ENCODE measurements at regions not wholly inside any gene's neighbourhood (a gene's known extent, or its start where the extent isn't known, plus 50 kb on each side); places are given as distances from the start of the nearest gene placed in this dataset.

DNA sequence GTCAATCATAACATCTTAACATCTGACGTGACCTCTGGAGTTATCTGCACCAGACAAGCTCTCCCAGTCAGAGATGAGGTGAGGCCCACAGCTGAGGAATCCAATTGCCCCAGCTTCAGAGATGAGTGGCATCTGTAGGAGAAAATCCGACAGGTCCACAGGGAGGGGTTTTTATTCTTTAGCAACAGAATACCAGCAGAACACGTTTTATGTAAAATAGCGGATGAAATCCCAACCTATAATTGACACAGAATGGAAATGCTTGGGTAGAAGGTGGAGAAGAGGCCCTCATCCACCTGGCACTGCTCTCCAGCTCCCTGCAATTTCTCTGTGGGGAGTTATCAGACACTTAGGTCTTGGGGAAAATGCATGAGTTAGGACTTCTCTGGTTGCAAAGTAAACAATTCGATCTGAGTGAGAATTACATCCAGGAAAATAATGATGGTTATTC, 144.2 kb upstream of the NRP1 start:
- Histone ChIP-seq H3K27me3 (ENCODE audit: insufficient read depth, low read length) (no peaks in the 10 kb centered on the region), H3K4me2 (ENCODE audit: low read length) (no peak overlapping the region), H3K27ac (ENCODE audit: low read depth, low read length, poor library complexity, severe bottlenecking) (no peak overlapping the region), H4K20me1 (ENCODE audit: insufficient read depth, low read length) (no peaks in the 10 kb centered on the region), H3K9me3 (ENCODE audit: low read length) (no peaks in the 10 kb centered on the region), H2AFZ (ENCODE audit: low read length) (no peak overlapping the region), H3K9ac (ENCODE audit: low read length) (no peak overlapping the region), H3K79me2 (ENCODE audit: insufficient read depth, low read length) (no peaks in the 10 kb centered on the region), H3K4me1 (ENCODE audit: insufficient read depth, low read length, severe bottlenecking) (no peaks in the 10 kb centered on the region), H3F3A (ENCODE audit: insufficient read depth, low read length) (no peaks in the 10 kb centered on the region), H3K9me2 (ENCODE audit: low read depth, low read length) (no peaks in the 10 kb centered on the region), H3K36me3 (ENCODE audit: insufficient read depth, low read length) (no peaks in the 10 kb centered on the region), H3K4me3 (ENCODE audit: low read depth, low read length, poor library complexity, severe bottlenecking) (no peak overlapping the region)
- TF ChIP-seq, protein P1, sequence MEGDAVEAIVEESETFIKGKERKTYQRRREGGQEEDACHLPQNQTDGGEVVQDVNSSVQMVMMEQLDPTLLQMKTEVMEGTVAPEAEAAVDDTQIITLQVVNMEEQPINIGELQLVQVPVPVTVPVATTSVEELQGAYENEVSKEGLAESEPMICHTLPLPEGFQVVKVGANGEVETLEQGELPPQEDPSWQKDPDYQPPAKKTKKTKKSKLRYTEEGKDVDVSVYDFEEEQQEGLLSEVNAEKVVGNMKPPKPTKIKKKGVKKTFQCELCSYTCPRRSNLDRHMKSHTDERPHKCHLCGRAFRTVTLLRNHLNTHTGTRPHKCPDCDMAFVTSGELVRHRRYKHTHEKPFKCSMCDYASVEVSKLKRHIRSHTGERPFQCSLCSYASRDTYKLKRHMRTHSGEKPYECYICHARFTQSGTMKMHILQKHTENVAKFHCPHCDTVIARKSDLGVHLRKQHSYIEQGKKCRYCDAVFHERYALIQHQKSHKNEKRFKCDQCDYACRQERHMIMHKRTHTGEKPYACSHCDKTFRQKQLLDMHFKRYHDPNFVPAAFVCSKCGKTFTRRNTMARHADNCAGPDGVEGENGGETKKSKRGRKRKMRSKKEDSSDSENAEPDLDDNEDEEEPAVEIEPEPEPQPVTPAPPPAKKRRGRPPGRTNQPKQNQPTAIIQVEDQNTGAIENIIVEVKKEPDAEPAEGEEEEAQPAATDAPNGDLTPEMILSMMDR (IDR thresholded peaks at IDR 0.05; ENCODE audit: low read length), result no peak
- no peak for TF ChIP-seq EZH2 (IDR thresholded peaks at IDR 0.05; ENCODE audit: borderline replicate concordance, low read length)

DNA sequence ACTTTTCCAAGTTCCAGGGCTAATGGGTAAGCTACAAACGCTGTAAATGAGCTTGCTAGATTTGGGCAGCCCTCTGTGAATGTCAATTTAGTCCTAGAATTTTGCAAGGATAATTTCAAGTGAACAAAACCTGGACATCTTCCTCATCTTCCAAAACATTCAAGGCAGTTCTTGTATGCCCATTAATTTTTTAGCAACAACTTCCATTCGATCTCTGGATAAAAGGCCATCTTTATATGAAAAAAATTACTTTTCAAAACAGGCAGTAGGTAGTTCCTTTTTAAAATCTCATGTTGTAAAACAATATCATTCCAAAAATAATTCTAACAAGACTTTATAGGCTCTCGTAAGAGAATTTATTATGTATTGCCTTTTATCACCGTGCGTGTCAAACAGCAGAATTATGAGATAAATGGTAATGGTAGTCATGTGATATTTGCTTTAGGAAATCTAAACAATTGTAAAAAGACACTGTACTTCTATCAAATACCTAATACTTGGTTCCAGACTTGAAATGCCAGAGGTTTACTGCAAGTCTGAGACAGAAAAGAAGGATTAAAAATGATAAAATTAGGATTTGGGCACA, 143.7 kb upstream of the NRP1 start:
- Histone ChIP-seq H3K9ac (ENCODE audit: low read length) (no peak overlapping the region), H3F3A (ENCODE audit: insufficient read depth, low read length) (no peaks in the 10 kb centered on the region), H3K79me2 (ENCODE audit: insufficient read depth, low read length) (no peaks in the 10 kb centered on the region), H4K20me1 (ENCODE audit: insufficient read depth, low read length) (no peaks in the 10 kb centered on the region), H3K27ac (ENCODE audit: low read depth, low read length, poor library complexity, severe bottlenecking) (no peak overlapping the region), H3K9me2 (ENCODE audit: low read depth, low read length) (no peaks in the 10 kb centered on the region), H3K4me2 (ENCODE audit: low read length) (no peak overlapping the region), H3K4me3 (ENCODE audit: low read depth, low read length, poor library complexity, severe bottlenecking) (no peak overlapping the region), H3K9me3 (ENCODE audit: low read length) (no peaks in the 10 kb centered on the region), H3K4me1 (ENCODE audit: insufficient read depth, low read length, severe bottlenecking) (no peaks in the 10 kb centered on the region), H3K27me3 (ENCODE audit: insufficient read depth, low read length) (no peaks in the 10 kb centered on the region), H3K36me3 (ENCODE audit: insufficient read depth, low read length) (no peaks in the 10 kb centered on the region), H2AFZ (ENCODE audit: low read length) (no peak overlapping the region)
- TF ChIP-seq, protein P1 (IDR thresholded peaks at IDR 0.05; ENCODE audit: low read length), result no peak
- TF ChIP-seq EZH2 (IDR thresholded peaks at IDR 0.05; ENCODE audit: borderline replicate concordance, low read length), result no peak

DNA sequence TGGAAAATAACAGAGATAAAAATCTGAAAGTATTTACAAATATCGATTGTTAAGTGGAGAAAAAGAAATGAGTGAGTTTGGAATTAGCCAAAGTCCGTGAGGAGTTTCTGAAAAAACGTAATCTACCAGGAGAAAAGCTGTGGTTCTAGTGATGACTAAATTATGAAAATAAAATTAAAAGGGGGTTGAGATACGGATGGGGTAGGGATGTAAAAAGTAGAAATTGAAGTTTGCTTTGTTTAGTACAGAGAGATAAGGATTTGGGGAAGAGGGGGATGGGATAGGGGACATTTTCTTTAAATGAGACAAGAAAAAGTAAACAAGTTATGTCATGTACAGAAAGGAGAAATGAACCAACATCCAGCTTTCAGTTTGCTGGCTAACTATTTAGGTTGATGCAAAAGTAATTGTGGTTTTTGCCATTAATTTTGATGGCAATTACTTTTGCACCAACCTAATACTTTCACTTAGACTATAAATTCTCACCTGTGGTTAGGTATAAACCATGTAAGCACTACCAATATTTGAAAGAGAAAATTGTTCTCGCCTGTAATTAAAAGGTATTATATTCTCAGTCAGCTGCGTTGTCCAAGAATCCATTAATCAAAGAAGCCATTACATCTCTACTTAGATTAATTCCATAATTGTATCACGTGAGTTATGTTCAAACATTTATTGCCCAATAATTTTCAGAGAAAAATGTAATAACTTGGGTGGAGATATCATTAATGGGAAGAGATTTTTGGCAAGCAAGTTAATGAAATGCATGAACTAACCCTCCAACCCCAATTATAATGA, 143.0 kb upstream of the NRP1 start:
- no peaks in the 10 kb centered on the region for H3K9me2 ChIP-seq (ENCODE audit: low read depth, low read length)
- no peak overlapping the region for H3K4me2 ChIP-seq (ENCODE audit: low read length)
- no peak overlapping the region for H3K27ac ChIP-seq (ENCODE audit: low read depth, low read length, poor library complexity, severe bottlenecking)
- H3K9ac ChIP-seq (ENCODE audit: low read length), result no peak overlapping the region
- no peaks in the 10 kb centered on the region for H3K79me2 ChIP-seq (ENCODE audit: insufficient read depth, low read length)
- H3K36me3 ChIP-seq (ENCODE audit: insufficient read depth, low read length), result no peaks in the 10 kb centered on the region
- H2AFZ ChIP-seq (ENCODE audit: low read length), result no peak overlapping the region
- no peaks in the 10 kb centered on the region for H4K20me1 ChIP-seq (ENCODE audit: insufficient read depth, low read length)
- H3K4me1 ChIP-seq (ENCODE audit: insufficient read depth, low read length, severe bottlenecking), result no peaks in the 10 kb centered on the region
- H3K9me3 ChIP-seq (ENCODE audit: low read length), result no peaks in the 10 kb centered on the region
- H3K4me3 ChIP-seq (ENCODE audit: low read depth, low read length, poor library complexity, severe bottlenecking), result no peak overlapping the region
- TF ChIP-seq, protein P1 (IDR thresholded peaks at IDR 0.05; ENCODE audit: low read length), result no peak
- no peak for TF ChIP-seq EZH2 (IDR thresholded peaks at IDR 0.05; ENCODE audit: borderline replicate concordance, low read length)
- no peaks in the 10 kb centered on the region for H3F3A ChIP-seq (ENCODE audit: insufficient read depth, low read length)
- H3K27me3 ChIP-seq (ENCODE audit: insufficient read depth, low read length), result no peaks in the 10 kb centered on the region

Measured in OCI-LY1 (cell line).